HEK293 (cell line): ENCODE measurements at regions not wholly inside any gene's neighbourhood (a gene's known extent, or its start where the extent isn't known, plus 50 kb on each side); places are given as distances from the start of the nearest gene placed in this dataset.

Experiments
- BCL11A ChIP-seq: fragments of 450-650 bp; formaldehyde crosslinking; IDR thresholded peaks from 2 replicates; pipeline ENCODE4 v1.5.1; 2016; ENCODE audit warnings: low read depth, missing biosample characterization, missing genetic modification characterization
- BCL11B ChIP-seq: fragments of 450-650 bp; formaldehyde crosslinking; IDR thresholded peaks from 2 replicates; pipeline ENCODE4 v1.5.1; 2016; ENCODE audit warnings: low read depth, missing biosample characterization, missing genetic modification characterization
- GLI4 ChIP-seq: fragments of 450-650 bp; formaldehyde crosslinking; IDR thresholded peaks from 2 replicates; pipeline ENCODE4 v1.5.1; 2016; ENCODE audit warnings: missing biosample characterization, missing genetic modification characterization
- HOXD13 ChIP-seq: sonication (generic); formaldehyde crosslinking; IDR thresholded peaks from 2 replicates; pipeline ENCODE4 v1.8.0; 2022; ENCODE audit warnings: missing genetic modification reagents, borderline replicate concordance
- KLF16 ChIP-seq: fragments of 450-650 bp; formaldehyde crosslinking; IDR thresholded peaks from 2 replicates; pipeline ENCODE4 v1.5.1; 2017; ENCODE audit warnings: missing biosample characterization, missing genetic modification characterization
- KLF17 ChIP-seq: fragments of 450-650 bp; formaldehyde crosslinking; IDR thresholded peaks from 2 replicates; pipeline ENCODE4 v1.5.1; 2016; ENCODE audit warnings: missing biosample characterization, missing genetic modification characterization
- PRDM2 ChIP-seq: fragments of 450-650 bp; formaldehyde crosslinking; IDR thresholded peaks from 2 replicates; pipeline ENCODE4 v1.5.1; 2016; ENCODE audit warnings: missing biosample characterization, missing genetic modification characterization, borderline replicate concordance
- RBAK ChIP-seq: fragments of 450-650 bp; formaldehyde crosslinking; IDR thresholded peaks from 2 replicates; pipeline ENCODE4 v1.5.1; 2016; ENCODE audit warnings: missing biosample characterization, missing genetic modification characterization
- SCRT2 ChIP-seq: fragments of 450-650 bp; formaldehyde crosslinking; IDR thresholded peaks from 2 replicates; pipeline ENCODE4 v1.5.1; 2016; ENCODE audit warnings: missing biosample characterization, missing genetic modification characterization
- ZBTB17 ChIP-seq: fragments of 450-650 bp; formaldehyde crosslinking; IDR thresholded peaks from 2 replicates; pipeline ENCODE4 v1.5.1; 2016; ENCODE audit warnings: missing biosample characterization, missing genetic modification characterization
- ZFP37 ChIP-seq: fragments of 450-650 bp; formaldehyde crosslinking; IDR thresholded peaks from 2 replicates; pipeline ENCODE4 v1.5.1; 2016; ENCODE audit warnings: missing biosample characterization, missing genetic modification characterization
- ZFP69B ChIP-seq: fragments of 450-650 bp; formaldehyde crosslinking; IDR thresholded peaks from 2 replicates; pipeline ENCODE4 v1.5.1; 2016; ENCODE audit warnings: missing biosample characterization, missing genetic modification characterization
- ZNF2 ChIP-seq: fragments of 450-650 bp; formaldehyde crosslinking; IDR thresholded peaks from 2 replicates; pipeline ENCODE4 v1.5.1; 2016; ENCODE audit warnings: missing biosample characterization, missing genetic modification characterization
- ZNF202 ChIP-seq: fragments of 450-650 bp; formaldehyde crosslinking; IDR thresholded peaks from 2 replicates; pipeline ENCODE4 v1.5.1; 2016; ENCODE audit warnings: missing biosample characterization, missing genetic modification characterization, borderline replicate concordance
- ZNF274 ChIP-seq, 2 experiments: fragments of 200-500 bp in 1 of 2; fragments of 450-650 bp in 1 of 2; sonication (Bioruptor generic) in 1 of 2; formaldehyde crosslinking in 1 of 2; IDR thresholded peaks; 2 replicates each; pipeline versions ENCODE4 v1.5.1 to v1.6.1; 2014 to 2016; ENCODE audit warnings: borderline replicate concordance in 1 of 2, inconsistent platforms in 1 of 2, low read length in 1 of 2, missing biosample characterization in 1 of 2, missing genetic modification characterization in 1 of 2
- ZNF292 ChIP-seq: fragments of 450-650 bp; formaldehyde crosslinking; IDR thresholded peaks from 2 replicates; pipeline ENCODE4 v1.5.1; 2016; ENCODE audit warnings: low read depth, missing biosample characterization, missing genetic modification characterization, borderline replicate concordance
- ZNF366 ChIP-seq: fragments of 450-650 bp; formaldehyde crosslinking; conservative IDR thresholded peaks from 2 replicates; pipeline ENCODE4 v1.5.1; 2016; ENCODE audit warnings: missing biosample characterization, missing genetic modification characterization
- ZNF426 ChIP-seq: fragments of 450-650 bp; formaldehyde crosslinking; IDR thresholded peaks from 2 replicates; pipeline ENCODE4 v1.5.1; 2017; ENCODE audit warnings: missing biosample characterization, missing genetic modification characterization, mild to moderate bottlenecking, inconsistent platforms, moderate library complexity
- ZNF449 ChIP-seq: fragments of 450-650 bp; formaldehyde crosslinking; IDR thresholded peaks from 2 replicates; pipeline ENCODE4 v1.5.1; 2017; ENCODE audit warnings: missing biosample characterization, mild to moderate bottlenecking, missing genetic modification characterization, moderate library complexity
- ZNF530 ChIP-seq: fragments of 450-650 bp; formaldehyde crosslinking; IDR thresholded peaks from 2 replicates; pipeline ENCODE4 v1.5.1; 2016; ENCODE audit warnings: low read depth, missing biosample characterization, missing genetic modification characterization
- ZNF555 ChIP-seq: fragments of 450-650 bp; formaldehyde crosslinking; conservative IDR thresholded peaks from 2 replicates; pipeline ENCODE4 v1.5.1; 2017; ENCODE audit warnings: missing biosample characterization, mild to moderate bottlenecking, missing genetic modification characterization, inconsistent platforms
- ZNF558 ChIP-seq: fragments of 450-650 bp; formaldehyde crosslinking; IDR thresholded peaks from 2 replicates; pipeline ENCODE4 v1.5.1; 2016; ENCODE audit warnings: missing biosample characterization, missing genetic modification characterization
- ZNF629 ChIP-seq: fragments of 450-650 bp; formaldehyde crosslinking; IDR thresholded peaks from 2 replicates; pipeline ENCODE4 v1.5.1; 2017; ENCODE audit warnings: missing biosample characterization, missing genetic modification characterization
- ZNF660 ChIP-seq: fragments of 450-650 bp; IDR thresholded peaks from 2 replicates; pipeline ENCODE4 v1.5.1; 2018; ENCODE audit warnings: missing biosample characterization, mild to moderate bottlenecking, missing genetic modification characterization
- ZNF843 ChIP-seq: fragments of 450-650 bp; formaldehyde crosslinking; IDR thresholded peaks from 2 replicates; pipeline ENCODE4 v1.5.1; 2016; ENCODE audit warnings: missing biosample characterization, missing genetic modification characterization
- TF ChIP-seq, protein P1 (sequence below): fragments of 450-650 bp; formaldehyde crosslinking; IDR thresholded peaks from 2 replicates; pipeline ENCODE4 v1.5.1; 2017; ENCODE audit warnings: missing biosample characterization, missing genetic modification characterization
- TF ChIP-seq, protein P2 (sequence below): fragments of 450-650 bp; formaldehyde crosslinking; IDR thresholded peaks from 2 replicates; pipeline ENCODE4 v1.5.1; 2016; ENCODE audit warnings: missing biosample characterization, missing genetic modification characterization

DNA sequence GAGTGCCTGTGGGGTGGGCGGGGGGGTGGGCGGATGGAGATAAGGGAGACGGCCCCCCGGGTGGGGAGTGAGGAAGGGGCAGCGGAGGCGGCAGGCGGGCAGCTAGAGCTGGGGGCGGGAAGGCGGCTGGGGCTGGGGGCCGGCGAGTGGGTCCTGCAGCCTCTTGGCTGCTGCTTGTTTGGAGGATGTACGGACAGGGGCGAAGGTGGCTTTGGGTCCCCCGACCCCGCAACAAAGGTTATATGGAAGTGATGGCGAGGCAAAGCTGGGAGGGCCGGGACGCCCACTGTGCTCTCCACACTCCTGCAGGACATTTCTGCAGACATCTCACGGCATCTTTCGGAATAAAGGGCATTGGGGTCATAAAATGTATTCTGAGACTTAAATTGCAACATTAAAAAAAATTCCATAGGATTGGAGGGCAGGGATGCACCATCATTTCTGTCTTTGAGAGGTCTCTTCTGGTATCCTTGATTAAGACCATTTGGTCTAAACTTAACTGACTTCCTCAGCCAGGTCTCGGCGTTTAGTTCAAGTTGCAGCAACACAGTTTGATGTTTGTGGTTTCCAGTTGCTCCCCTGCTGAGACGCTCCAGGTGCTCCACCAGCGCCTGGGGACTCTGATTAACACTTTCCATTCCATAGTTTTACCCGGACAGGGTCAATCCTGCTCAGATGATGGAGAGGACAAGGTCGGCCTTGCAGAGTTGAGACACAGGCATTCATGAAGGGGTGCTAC, 101.6 kb upstream of the SSBP2 start (continued):
- TF ChIP-seq, protein P1, sequence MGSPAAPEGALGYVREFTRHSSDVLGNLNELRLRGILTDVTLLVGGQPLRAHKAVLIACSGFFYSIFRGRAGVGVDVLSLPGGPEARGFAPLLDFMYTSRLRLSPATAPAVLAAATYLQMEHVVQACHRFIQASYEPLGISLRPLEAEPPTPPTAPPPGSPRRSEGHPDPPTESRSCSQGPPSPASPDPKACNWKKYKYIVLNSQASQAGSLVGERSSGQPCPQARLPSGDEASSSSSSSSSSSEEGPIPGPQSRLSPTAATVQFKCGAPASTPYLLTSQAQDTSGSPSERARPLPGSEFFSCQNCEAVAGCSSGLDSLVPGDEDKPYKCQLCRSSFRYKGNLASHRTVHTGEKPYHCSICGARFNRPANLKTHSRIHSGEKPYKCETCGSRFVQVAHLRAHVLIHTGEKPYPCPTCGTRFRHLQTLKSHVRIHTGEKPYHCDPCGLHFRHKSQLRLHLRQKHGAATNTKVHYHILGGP = no peak
- TF ChIP-seq ZNF366 (0 out of 2 replicates have a peak, but pooled peaks have one; percentile 11), ZNF274 (IDR thresholded peaks at IDR 0.05; ENCODE audit: low read length) (no peak), ZNF274 (tag by site-specific recombination; IDR thresholded peaks at IDR 0.05; ENCODE audit: borderline replicate concordance) (no peak), ZNF555 (no peak), SCRT2 (tag by site-specific recombination) (no peak; the same call in 1 of the 2 replicates), ZFP37 (tag by site-specific recombination) (no peak), ZNF2 (tag by site-specific recombination) (no peak), ZNF426 (tag by site-specific recombination) (no peak), PRDM2 (no peak), KLF17 (tag by site-specific recombination) (no peak), ZNF558 (tag by site-specific recombination) (no peak), ZFP69B (tag by site-specific recombination) (no peak), ZNF292 (no peak), BCL11B (tag by site-specific recombination) (no peak), ZNF629 (0 out of 2 replicates have a peak, but pooled peaks have one; percentile 14), ZBTB17 (tag by site-specific recombination) (peak; percentile 74), GLI4 (no peak), HOXD13 (no peak), BCL11A (tag by site-specific recombination) (no peak), ZNF660 (tag by site-specific recombination) (0 out of 2 replicates have a peak, but pooled peaks have one; percentile 14), KLF16 (tag by site-specific recombination) (no peak), ZNF449 (no peak), ZNF202 (tag by site-specific recombination) (no peak), ZNF530 (tag by site-specific recombination) (no peak), ZNF843 (no peak), RBAK (tag by site-specific recombination) (no peak)
- TF ChIP-seq, protein P2, sequence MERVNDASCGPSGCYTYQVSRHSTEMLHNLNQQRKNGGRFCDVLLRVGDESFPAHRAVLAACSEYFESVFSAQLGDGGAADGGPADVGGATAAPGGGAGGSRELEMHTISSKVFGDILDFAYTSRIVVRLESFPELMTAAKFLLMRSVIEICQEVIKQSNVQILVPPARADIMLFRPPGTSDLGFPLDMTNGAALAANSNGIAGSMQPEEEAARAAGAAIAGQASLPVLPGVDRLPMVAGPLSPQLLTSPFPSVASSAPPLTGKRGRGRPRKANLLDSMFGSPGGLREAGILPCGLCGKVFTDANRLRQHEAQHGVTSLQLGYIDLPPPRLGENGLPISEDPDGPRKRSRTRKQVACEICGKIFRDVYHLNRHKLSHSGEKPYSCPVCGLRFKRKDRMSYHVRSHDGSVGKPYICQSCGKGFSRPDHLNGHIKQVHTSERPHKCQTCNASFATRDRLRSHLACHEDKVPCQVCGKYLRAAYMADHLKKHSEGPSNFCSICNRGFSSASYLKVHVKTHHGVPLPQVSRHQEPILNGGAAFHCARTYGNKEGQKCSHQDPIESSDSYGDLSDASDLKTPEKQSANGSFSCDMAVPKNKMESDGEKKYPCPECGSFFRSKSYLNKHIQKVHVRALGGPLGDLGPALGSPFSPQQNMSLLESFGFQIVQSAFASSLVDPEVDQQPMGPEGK (tag by site-specific recombination) = 0 out of 2 replicates have a peak, but pooled peaks have one; percentile 27
